HCT116 (cell line): ENCODE measurements at regions not wholly inside any gene's neighbourhood (a gene's known extent, or its start where the extent isn't known, plus 50 kb on each side); places are given as distances from the start of the nearest gene placed in this dataset.

Experiments
- ATAC-seq: fragments of 200-7000 bp; cut with Tn5 transposase; 2 replicates; pipeline ENCODE4 v1.9.1; 2020; ENCODE audit warnings: mild to moderate bottlenecking, moderate library complexity
- BruUV-seq: library from RNA; stranded (reverse); fragments of 400-500 nt; replicated peaks from 2 replicates; lab custom pipeline; 2021; lab: Mats Ljungman, UMichigan
- CTCF ChIA-PET: fragments of 300-600 bp; sonication (Branson Sonifier 250); formaldehyde crosslinking; loops from one replicate; lab custom pipeline; 2021; ENCODE audit warnings: antibody characterized with exemption; lab: Charles Lee
- POLR2A ChIA-PET: fragments of 300-600, 350-600 bp; sonication (Branson Sonifier 250); formaldehyde crosslinking; loops from one replicate; lab custom pipeline; 2021; ENCODE audit warnings: antibody characterized with exemption; lab: Charles Lee
- RAD21 ChIA-PET, 2 experiments: fragments of 300-600 bp; sonication (Branson Sonifier 250); formaldehyde crosslinking; loops; one replicate each; lab custom pipeline; 2023; ENCODE audit warnings: low total read pairs in 2 of 2; ENCODE audit not compliant: uncharacterized antibody in 2 of 2, unreplicated experiment in 2 of 2, low non-redundant PET in 1 of 2; lab: Charles Lee
- DNase-seq: peaks from one replicate; pipeline ENCODE4 v3.0.0-alpha.2; 2010; ENCODE audit warnings: low read depth, low spot score
- H2AFZ ChIP-seq: fragments of 200-600 bp; shearing (Covaris generic), sonication (generic); 2 replicates; pipeline ENCODE4 v1.6.1; 2017; ENCODE audit warnings: low read depth, mixed run types, mixed read lengths, antibody characterized with exemption, low read length; ENCODE audit not compliant: poor library complexity, severe bottlenecking
- H3K27ac ChIP-seq: 2 replicates; pipeline ENCODE4 v1.5.1; 2012; ENCODE audit warnings: low read depth, low read length
- H3K27me3 ChIP-seq: fragments of 200-600 bp; sonication (generic); 2 replicates; pipeline ENCODE4 v1.6.1; 2016; ENCODE audit warnings: mixed run types, low read length, mixed read lengths; ENCODE audit not compliant: insufficient read depth
- H3K36me3 ChIP-seq, 2 experiments: fragments of 200-500 bp in 1 of 2; fragments of 200-600 bp in 1 of 2; sonication (Bioruptor generic) in 1 of 2; sonication (generic) in 1 of 2; 2 replicates each; pipeline versions ENCODE4 v1.5.1 to v1.6.1; 2014 to 2016; ENCODE audit warnings: low read length in 2 of 2, inconsistent platforms in 1 of 2, mixed read lengths in 1 of 2, mixed run types in 1 of 2; ENCODE audit not compliant: insufficient read depth in 2 of 2, control insufficient read depth in 1 of 2
- H3K4me1 ChIP-seq, 2 experiments: fragments of 200-600 bp in 1 of 2; sonication (generic) in 1 of 2; 2 replicates each; pipeline versions ENCODE4 v1.5.1 to v1.6.1; 2012 to 2017; ENCODE audit warnings: low read length in 2 of 2, inconsistent platforms in 1 of 2, mild to moderate bottlenecking in 1 of 2, mixed read lengths in 1 of 2, mixed run types in 1 of 2, moderate library complexity in 1 of 2; ENCODE audit not compliant: insufficient read depth in 2 of 2, control insufficient read depth in 1 of 2
- H3K4me2 ChIP-seq: fragments of 200-600 bp; sonication (generic); 2 replicates; pipeline ENCODE4 v1.6.1; 2017; ENCODE audit warnings: mixed run types, low read length, mixed read lengths
- H3K4me3 ChIP-seq, 2 experiments: fragments of 200-600 bp in 1 of 2; sonication (generic) in 1 of 2; replicated peaks in 1 of 2; 2 replicates each; pipeline ENCODE4 v1.5.1; 2011 to 2016; ENCODE audit warnings: low read length in 2 of 2, control low read depth in 1 of 2, low read depth in 1 of 2, mild to moderate bottlenecking in 1 of 2, mixed read lengths in 1 of 2, mixed run types in 1 of 2
- H3K79me2 ChIP-seq: fragments of 200-600 bp; sonication (generic); 2 replicates; pipeline ENCODE4 v1.6.1; 2017; ENCODE audit warnings: mild to moderate bottlenecking, mixed run types, low read length, moderate library complexity, mixed read lengths; ENCODE audit not compliant: insufficient read depth
- H3K9ac ChIP-seq: fragments of 200-600 bp; sonication (generic); 2 replicates; pipeline ENCODE4 v1.6.1; 2016; ENCODE audit warnings: low read length, mixed read lengths
- H3K9me2 ChIP-seq: fragments of 200-600 bp; sonication (generic), shearing (Covaris generic); 2 replicates; pipeline ENCODE4 v1.6.1; 2017; ENCODE audit warnings: mixed run types, mild to moderate bottlenecking, moderate library complexity; ENCODE audit not compliant: insufficient read depth
- H3K9me3 ChIP-seq, 2 experiments: fragments of 200-500 bp in 1 of 2; fragments of 200-600 bp in 1 of 2; sonication (Bioruptor generic) in 1 of 2; sonication (generic) in 1 of 2; 2 replicates each; pipeline ENCODE4 v1.6.1; 2014 to 2017; ENCODE audit warnings: low read length in 2 of 2, mixed read lengths in 2 of 2, inconsistent platforms in 1 of 2, low read depth in 1 of 2, mild to moderate bottlenecking in 1 of 2, mixed run types in 1 of 2, moderate library complexity in 1 of 2; ENCODE audit not compliant: control insufficient read depth in 1 of 2, insufficient read depth in 1 of 2
- H4K20me1 ChIP-seq: fragments of 200-600 bp; sonication (generic), shearing (Covaris generic); 2 replicates; pipeline ENCODE4 v1.6.1; 2017; ENCODE audit warnings: mixed run types, mild to moderate bottlenecking, moderate library complexity; ENCODE audit not compliant: insufficient read depth
- CEBPB ChIP-seq: IDR thresholded peaks from 2 replicates; pipeline ENCODE4 v1.6.1; 2012; ENCODE audit warnings: low read depth
- EGR1 ChIP-seq: IDR thresholded peaks from 2 replicates; pipeline ENCODE4 v1.6.1; 2012; ENCODE audit warnings: low read depth
- MAX ChIP-seq: IDR thresholded peaks from 2 replicates; pipeline ENCODE4 v1.6.1; 2012
- POLR2A ChIP-seq: IDR thresholded peaks from 2 replicates; pipeline ENCODE4 v1.7.0; 2011; ENCODE audit warnings: borderline replicate concordance; ENCODE audit not compliant: insufficient read depth, insufficient read length; ENCODE audit errors: extremely low read depth
- REST ChIP-seq: IDR thresholded peaks from 2 replicates; pipeline ENCODE4 v1.6.1; 2012; ENCODE audit warnings: low read depth
- TCF7L2 ChIP-seq: IDR thresholded peaks from 2 replicates; pipeline ENCODE4 v1.7.0; 2011; ENCODE audit warnings: borderline replicate concordance, inconsistent platforms; ENCODE audit not compliant: insufficient read depth, insufficient read length; ENCODE audit errors: extremely low read depth
- ZNF274 ChIP-seq: fragments of 200-500 bp; sonication (Bioruptor generic); IDR thresholded peaks from 2 replicates; pipeline ENCODE4 v1.6.1; 2014; ENCODE audit warnings: mild to moderate bottlenecking, low read depth, low read length, inconsistent platforms
- intact Hi-C: fragments of 100-400 bp; cut with micrococcal nuclease; formaldehyde crosslinking; loops from 2 replicates; pipeline ENCODE4 v1.10.0; 2022

- Histone ChIP-seq H3K9me3 (peaks cover 0 to 10% of the 10 kb centered on the region in 2 experiments; a peak in 2 of 4 replicates), H3K4me2 (no peak overlapping the region), H3K4me1 (no peaks in the 10 kb centered on the region), H3K27ac (no peak overlapping the region), H3K79me2 (no peaks in the 10 kb centered on the region), H3K9me2 (no peaks in the 10 kb centered on the region), H3K36me3 (no peaks in the 10 kb centered on the region), H3K9ac (no peak overlapping the region), H3K4me3 (no peak overlapping the region), H2AFZ (no peak overlapping the region), H4K20me1 (no peaks in the 10 kb centered on the region), H3K27me3 (no peaks in the 10 kb centered on the region)
- ATAC-seq = no peak
- BruUV-seq = no TSS peak
- ChIA-PET RAD21 (no interaction called here), POLR2A (no interaction called here), CTCF (no interaction called here)
- intact Hi-C loops = no loop called here
- DNase-seq = no peak
- TF ChIP-seq TCF7L2 (no peak), POLR2A (no peak), EGR1 (no peak), ZNF274 (no peak), REST (no peak), MAX (no peak), CEBPB (no peak)
Observed at GRCh38 chr2:238665919-238666318, 182.0 kb upstream of the TWIST2 start.
